Stimulated activated CD8-positive, alpha-beta memory T cell treated with anti-CD3 and anti-CD28 coated beads, Interleukin-12 subunit alpha, Interleukin-12 subunit beta, amount 100 ng/mL, for 1 hour (primary cell): ENCODE measurements at regions not wholly inside any gene's neighbourhood (a gene's known extent, or its start where the extent isn't known, plus 50 kb on each side); places are given as distances from the start of the nearest gene placed in this dataset.

Experiments
- DNase-seq: peaks from one replicate; pipeline ENCODE4 v3.0.0-alpha.2; 2020; ENCODE audit warnings: low read depth

- DNase-seq: no peak
Observed at GRCh38 chr1:39136638-39137037, 67.9 kb upstream of the MACF1 start.

GRCh38 chr1:39139723-39140360 is 64.7 kb upstream of the MACF1 start:
- DNase-seq: no peak

DNA sequence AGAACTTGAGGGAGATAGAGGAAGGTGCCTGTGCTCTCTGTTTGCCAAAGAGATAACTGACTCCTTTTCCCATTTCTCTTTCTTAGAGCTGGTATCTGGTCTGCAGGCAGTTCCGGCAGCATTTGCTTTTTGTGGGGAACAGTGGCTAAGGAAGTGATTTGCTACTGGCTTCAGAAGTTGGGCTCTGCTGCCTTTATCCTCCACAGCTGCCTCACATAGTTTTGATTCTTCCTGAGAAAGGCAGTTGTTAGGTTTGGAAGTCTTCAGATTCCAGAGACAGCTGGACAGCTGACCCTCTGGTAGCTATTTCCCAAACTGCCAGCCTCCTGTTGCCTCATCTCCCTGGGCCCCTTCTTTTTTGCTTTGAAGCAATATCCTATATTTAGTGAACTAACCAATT is 62.6 kb upstream of the MACF1 start:
- DNase-seq: no peak

GRCh38 chr1:39142401-39143060 is 62.0 kb upstream of the MACF1 start:
- no peak for DNase-seq

DNA sequence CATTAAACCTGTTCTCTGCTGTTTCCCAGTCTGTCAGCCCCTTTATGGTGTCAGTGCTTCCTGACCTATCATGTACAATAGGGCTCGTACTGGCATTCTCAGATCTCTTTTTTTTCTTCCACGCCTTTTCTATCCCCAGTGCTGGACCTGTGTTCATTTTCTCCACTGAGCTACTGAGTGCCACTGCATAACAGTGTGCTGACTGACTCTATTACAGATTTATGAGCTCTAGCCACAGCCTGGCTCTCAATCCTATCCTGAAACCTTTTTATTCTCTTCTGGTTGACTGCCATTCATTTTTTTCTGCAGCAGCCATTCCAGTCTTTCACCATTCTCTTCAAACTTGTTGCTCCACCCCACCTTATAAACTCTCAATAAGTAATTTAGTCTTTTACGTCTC is 59.6 kb upstream of the MACF1 start:
- no peak for DNase-seq

- DNase-seq: no peak
Observed at GRCh38 chr1:39145331-39145965, 59.0 kb upstream of the MACF1 start.

DNA sequence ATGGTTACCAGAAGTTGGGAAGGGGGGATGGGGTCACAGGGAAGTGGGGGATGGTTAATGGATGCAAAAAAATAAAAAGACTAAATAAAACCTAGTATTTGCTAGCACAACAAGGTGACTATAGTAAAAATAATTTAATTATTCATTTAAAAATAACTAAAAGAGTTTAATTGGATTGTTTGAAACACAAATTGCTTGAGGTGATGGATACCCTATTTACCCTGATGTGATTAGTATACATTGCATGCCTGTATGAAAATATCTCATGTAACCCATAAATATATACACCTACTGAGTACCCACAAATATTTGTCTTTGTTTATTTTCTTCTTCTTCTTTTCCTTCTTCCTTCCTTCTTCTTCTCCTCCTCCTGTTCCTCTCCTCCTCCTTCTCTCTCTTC is 57.8 kb upstream of the MACF1 start:
- no peak for DNase-seq

DNA sequence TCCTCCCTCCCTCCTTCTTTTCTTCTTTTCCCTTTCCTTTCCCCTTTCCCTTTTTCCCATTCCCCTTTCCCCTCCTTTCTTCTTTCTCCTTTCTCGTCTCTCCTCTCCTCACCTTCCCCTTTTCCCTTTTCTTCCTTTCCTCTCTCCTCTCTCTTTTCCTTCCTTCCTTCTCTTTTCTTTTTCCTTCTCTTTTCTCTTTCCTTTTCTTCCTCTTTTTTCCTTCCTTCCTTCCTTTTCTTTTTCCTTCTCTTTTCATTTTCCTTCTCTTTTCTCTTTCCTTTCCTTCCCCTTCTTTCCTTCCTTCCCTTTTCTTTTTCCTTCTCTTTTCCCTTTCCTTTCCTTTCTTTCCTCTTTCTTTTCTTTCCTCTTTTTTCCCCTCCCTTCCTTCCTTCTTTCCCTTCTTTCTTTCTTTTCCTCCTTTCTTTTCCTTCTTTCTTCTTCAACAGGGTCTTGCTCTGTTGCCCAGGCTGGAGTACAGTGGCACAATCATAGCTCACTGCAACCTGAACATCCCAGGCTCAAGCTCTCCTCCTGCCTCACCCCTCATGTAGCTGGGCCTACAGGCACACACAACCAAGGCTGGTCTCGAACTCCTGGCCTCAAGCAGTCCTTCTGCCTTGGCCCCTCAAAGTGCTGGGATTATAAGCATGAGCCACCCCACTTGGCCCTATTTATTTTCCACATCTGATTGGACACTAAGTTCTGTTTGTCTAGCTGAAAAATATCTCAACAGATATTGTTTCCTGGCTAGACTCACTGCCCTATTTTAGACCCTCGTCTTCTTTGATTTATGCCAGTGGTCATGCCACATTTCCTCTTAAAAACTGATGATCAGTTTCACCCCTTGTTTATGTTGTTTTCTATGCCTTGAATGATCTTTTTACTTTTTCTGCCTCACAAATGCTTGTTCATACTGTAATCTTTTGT is 57.1 kb upstream of the MACF1 start:
- no peak for DNase-seq

GRCh38 chr1:39148942-39149341 is 55.6 kb upstream of the MACF1 start:
- DNase-seq: no peak

DNA sequence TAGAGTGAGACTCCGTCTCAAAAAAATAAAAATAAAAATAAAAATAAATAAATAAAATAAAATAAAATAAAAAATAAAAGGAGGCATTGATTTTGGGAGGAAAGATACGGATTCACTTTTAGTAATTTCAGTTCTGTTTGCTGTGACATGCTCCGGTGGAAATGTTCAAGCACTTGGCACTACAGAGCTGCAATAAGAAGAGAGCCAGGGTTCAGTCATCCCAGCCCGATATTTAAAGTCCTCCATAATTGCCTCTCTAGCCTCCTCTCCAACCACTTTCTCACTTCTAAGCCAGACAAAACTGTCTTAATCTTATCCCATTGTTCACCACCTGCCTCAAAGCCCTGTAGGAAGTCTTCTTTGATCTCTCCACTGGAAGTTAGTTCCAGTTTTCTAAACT is 55.0 kb upstream of the MACF1 start:
- DNase-seq: no peak

GRCh38 chr1:39150779-39151178 is 53.7 kb upstream of the MACF1 start:
- no peak for DNase-seq

- no peak for DNase-seq
Observed at GRCh38 chr1:39151267-39151666, 53.2 kb upstream of the MACF1 start.

DNA sequence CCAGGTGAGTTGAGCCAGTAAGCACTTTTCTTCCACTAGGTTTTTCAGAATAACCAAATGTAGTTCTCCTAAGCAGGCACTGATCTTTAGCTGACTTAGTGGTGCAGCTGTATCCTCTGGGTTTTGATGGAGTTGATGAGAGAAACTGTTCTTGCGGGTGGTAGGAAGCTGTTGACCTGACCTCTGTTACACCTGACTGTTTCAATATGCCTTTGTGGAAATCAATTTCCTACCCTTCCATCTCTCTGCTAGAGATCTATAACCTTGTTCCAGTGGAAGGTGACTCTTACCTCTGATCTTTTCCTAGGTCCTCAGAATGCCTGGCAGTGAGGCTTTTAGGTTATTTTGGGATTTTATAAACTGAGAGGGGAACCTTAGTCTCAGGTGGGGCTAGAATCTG is 51.6 kb upstream of the MACF1 start:
- no peak for DNase-seq

GRCh38 chr1:39153684-39154083 is 50.8 kb upstream of the MACF1 start:
- DNase-seq: no peak

GRCh38 chr1:39154553-39155421 is 49.7 kb upstream of the MACF1 start:
- DNase-seq: no peak
